HepG2 (cell line): ENCODE measurements at regions not wholly inside any gene's neighbourhood (a gene's known extent, or its start where the extent isn't known, plus 50 kb on each side); places are given as distances from the start of the nearest gene placed in this dataset.

Experiments used
- ATAC-seq: fragments of 200-7000 bp; cut with Tn5 transposase; 3 replicates; pipeline ENCODE4 v1.9.1; 2020; ENCODE audit warnings: mild to moderate bottlenecking, moderate library complexity
- BruUV-seq: library from RNA; stranded (reverse); fragments of 400-500 nt; replicated peaks from 2 replicates; lab custom pipeline; 2021; lab: Mats Ljungman, UMichigan
- CTCF ChIA-PET: fragments of 300-600 bp; formaldehyde crosslinking; extraction: SDS; loops from one replicate; lab custom pipeline; 2021; ENCODE audit warnings: low total read pairs, inconsistent platforms, low intra/inter-chr PET ratio; lab: Yijun Ruan, JAX
- POLR2A ChIA-PET: fragments of 350-600 bp; sonication (Branson Sonifier 250); formaldehyde crosslinking; loops from one replicate; lab custom pipeline; 2020; ENCODE audit warnings: antibody characterized with exemption, inconsistent platforms; lab: Yijun Ruan, JAX
- DNase-seq: peaks from one replicate; pipeline ENCODE4 v3.0.0-alpha.2; 2015; ENCODE audit warnings: low spot score
- FAIRE-seq: peaks from 3 replicates; lab custom pipeline; 2011; peaks lifted over from hg19 to GRCh38; lab: Jason Lieb, UNC
- H2AFZ ChIP-seq: one replicate; pipeline ENCODE4 v1.6.1; 2011; ENCODE audit warnings: low read length, inconsistent platforms
- H3K27ac ChIP-seq: fragments of 300-600 bp; 3 replicates; pipeline ENCODE4 v1.8.0; 2011; ENCODE audit warnings: mixed run types, mild to moderate bottlenecking, mixed read lengths, low read length, inconsistent platforms; ENCODE audit not compliant: insufficient read depth; ENCODE audit errors: extremely low read length
- H3K27me3 ChIP-seq, 2 experiments: fragments of 200-600 bp in 1 of 2; 2 replicates in 1 of 2; 3 replicates in 1 of 2; pipeline versions ENCODE4 v1.6.0 to v1.8.0; 2011; ENCODE audit warnings: low read length in 2 of 2, mild to moderate bottlenecking in 2 of 2, moderate library complexity in 2 of 2, inconsistent platforms in 1 of 2; ENCODE audit not compliant: insufficient read depth in 2 of 2, control insufficient read depth in 1 of 2
- H3K36me3 ChIP-seq, 2 experiments: fragments of 200-600 bp in 1 of 2; replicated peaks in 1 of 2; 2 replicates in 1 of 2; 3 replicates in 1 of 2; pipeline versions ENCODE4 v1.5.1 to v1.8.0; 2011; ENCODE audit warnings: low read length in 2 of 2, inconsistent platforms in 1 of 2; ENCODE audit not compliant: insufficient read depth in 2 of 2, control insufficient read depth in 1 of 2
- H3K4me1 ChIP-seq: 2 replicates; pipeline ENCODE4 v1.5.1; 2012; ENCODE audit warnings: low read length, inconsistent platforms; ENCODE audit not compliant: insufficient read depth
- H3K4me2 ChIP-seq: 2 replicates; pipeline ENCODE4 v1.6.0; 2011; ENCODE audit warnings: low read depth, low read length, inconsistent platforms
- H3K4me3 ChIP-seq, 3 experiments: fragments of 200-600 bp in 1 of 3; sonication (generic), shearing (Covaris generic) in 1 of 3; replicated peaks in 1 of 3; 2 replicates each; pipeline ENCODE4 v1.5.1; 2011 to 2016; ENCODE audit warnings: low read length in 3 of 3, inconsistent platforms in 2 of 3, low read depth in 2 of 3, mild to moderate bottlenecking in 2 of 3, control low read depth in 1 of 3, mixed read lengths in 1 of 3; ENCODE audit not compliant: insufficient read depth in 1 of 3
- H3K79me2 ChIP-seq: one replicate; pipeline ENCODE4 v1.6.1; 2011; ENCODE audit warnings: low read length, inconsistent platforms; ENCODE audit not compliant: insufficient read depth
- H3K9ac ChIP-seq: 2 replicates; pipeline ENCODE4 v1.6.0; 2011; ENCODE audit warnings: mild to moderate bottlenecking, low read depth, low read length, inconsistent platforms; ENCODE audit not compliant: insufficient read depth
- H3K9me3 ChIP-seq: 2 replicates; pipeline ENCODE4 v1.5.1; 2012; ENCODE audit warnings: mild to moderate bottlenecking, low read length
- H4K20me1 ChIP-seq: 2 replicates; pipeline ENCODE4 v1.6.0; 2011; ENCODE audit warnings: inconsistent platforms, mild to moderate bottlenecking, low read length, moderate library complexity; ENCODE audit not compliant: insufficient read depth
- FOXK2 ChIP-seq: fragments of 450-650 bp; IDR thresholded peaks from 2 replicates; pipeline ENCODE4 v1.6.1; 2016
- GATA4 ChIP-seq: sonication (generic); IDR thresholded peaks from 2 replicates; pipeline ENCODE4 v1.6.1; 2016; ENCODE audit warnings: antibody characterized with exemption, low read depth, borderline replicate concordance
- MIXL1 ChIP-seq: IDR thresholded peaks from 2 replicates; pipeline ENCODE4 v1.6.1; 2016
- TAF15 ChIP-seq: fragments of 200-400 bp; formaldehyde crosslinking; IDR thresholded peaks from one replicate; pipeline ENCODE4 v1.6.1; 2018; ENCODE audit warnings: mild to moderate bottlenecking, low read depth, low read length; ENCODE audit not compliant: poor library complexity, severe bottlenecking
- ZNF224 ChIP-seq: sonication (generic); formaldehyde crosslinking; IDR thresholded peaks from 2 replicates; pipeline ENCODE4 v1.5.0; 2020; ENCODE audit warnings: mild to moderate bottlenecking, missing genetic modification reagents
- ZNF446 ChIP-seq: sonication (generic); formaldehyde crosslinking; IDR thresholded peaks from 2 replicates; pipeline ENCODE4 v1.5.0; 2020; ENCODE audit warnings: mild to moderate bottlenecking, missing genetic modification reagents
- ZNF629 ChIP-seq: sonication (generic); formaldehyde crosslinking; conservative IDR thresholded peaks from 2 replicates; pipeline ENCODE4 v1.5.0; 2020; ENCODE audit warnings: missing genetic modification reagents
- ZNF660 ChIP-seq: sonication (generic); formaldehyde crosslinking; IDR thresholded peaks from 2 replicates; pipeline ENCODE4 v1.5.1; 2020; ENCODE audit warnings: mild to moderate bottlenecking, low read depth, missing genetic modification reagents, borderline replicate concordance
- WGBS: methylation state at CpG from one replicate; pipeline ENCODE4 v1.1.6; 2017; ENCODE audit warnings: low lambda C conversion rate; 5-methylcytosine and 5-hydroxymethylcytosine counted together
- in situ Hi-C: cut with HindIII; loops from 2 replicates; pipeline ENCODE4 v1.10.0; 2017; ENCODE audit warnings: low pct_unique_long_range_greater_than_20kb; ENCODE audit not compliant: extremely low pct_ligation_motif_present
- intact Hi-C: fragments of 100-400 bp; cut with micrococcal nuclease; formaldehyde crosslinking; loops from one replicate; pipeline ENCODE4 v1.10.0; 2022; ENCODE audit not compliant: unreplicated experiment
- TF ChIP-seq, protein P1 (sequence below): sonication (generic); formaldehyde crosslinking; IDR thresholded peaks from 2 replicates; pipeline ENCODE4 v1.5.0; 2020; ENCODE audit warnings: mild to moderate bottlenecking, missing genetic modification reagents, borderline replicate concordance
- TF ChIP-seq, protein P2 (sequence below): sonication (generic); formaldehyde crosslinking; IDR thresholded peaks from 2 replicates; pipeline ENCODE4 v1.4.0; 2020; ENCODE audit warnings: mild to moderate bottlenecking, missing genetic modification reagents

DNA sequence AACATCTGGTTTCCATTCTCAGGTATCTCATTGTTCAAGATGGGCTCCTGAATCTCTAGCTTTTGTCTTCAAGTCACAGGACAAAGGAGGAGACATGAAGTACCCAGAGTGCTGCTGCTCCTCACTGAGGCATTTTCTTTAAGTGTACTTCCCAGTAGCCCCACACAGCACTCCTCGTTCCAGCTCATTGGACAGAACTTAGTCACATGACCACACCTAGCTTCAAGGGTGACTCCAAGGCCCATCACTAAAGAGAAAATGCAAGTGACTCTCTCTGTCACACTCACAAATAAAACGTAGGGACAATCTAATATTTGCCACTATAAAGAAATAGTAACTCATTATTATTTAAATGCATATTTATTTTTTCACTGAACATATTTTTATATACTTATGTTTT is 58.3 kb upstream of the NEUROD6 start:
- FAIRE-seq = no peak
- in situ Hi-C loops = no loop called here

DNA sequence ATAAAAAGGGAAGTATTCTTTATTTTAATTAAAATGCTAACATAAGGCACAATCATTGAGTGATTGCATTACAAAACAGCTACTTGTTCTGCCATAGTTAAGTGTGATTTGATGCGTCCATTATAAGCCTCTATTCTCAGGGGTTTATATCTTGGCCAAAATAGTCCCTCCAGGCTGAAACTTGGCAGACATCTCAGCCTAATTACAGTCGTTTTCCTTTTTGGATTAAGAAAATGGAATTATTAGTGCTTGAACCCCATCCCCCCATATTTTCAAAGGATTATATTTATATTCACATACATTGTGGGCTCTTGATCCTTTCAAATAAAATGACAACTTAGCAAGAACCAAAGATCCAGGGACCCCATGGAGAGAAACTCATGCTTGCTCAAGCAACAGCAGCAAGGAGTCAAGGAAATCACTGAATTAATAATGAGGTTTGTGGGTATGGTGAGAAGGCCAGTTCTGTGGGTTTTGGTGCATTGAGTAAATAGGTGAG is 66.7 kb upstream of the NEUROD6 start:
- in situ Hi-C loops = no loop called here
- TF ChIP-seq, protein P1, sequence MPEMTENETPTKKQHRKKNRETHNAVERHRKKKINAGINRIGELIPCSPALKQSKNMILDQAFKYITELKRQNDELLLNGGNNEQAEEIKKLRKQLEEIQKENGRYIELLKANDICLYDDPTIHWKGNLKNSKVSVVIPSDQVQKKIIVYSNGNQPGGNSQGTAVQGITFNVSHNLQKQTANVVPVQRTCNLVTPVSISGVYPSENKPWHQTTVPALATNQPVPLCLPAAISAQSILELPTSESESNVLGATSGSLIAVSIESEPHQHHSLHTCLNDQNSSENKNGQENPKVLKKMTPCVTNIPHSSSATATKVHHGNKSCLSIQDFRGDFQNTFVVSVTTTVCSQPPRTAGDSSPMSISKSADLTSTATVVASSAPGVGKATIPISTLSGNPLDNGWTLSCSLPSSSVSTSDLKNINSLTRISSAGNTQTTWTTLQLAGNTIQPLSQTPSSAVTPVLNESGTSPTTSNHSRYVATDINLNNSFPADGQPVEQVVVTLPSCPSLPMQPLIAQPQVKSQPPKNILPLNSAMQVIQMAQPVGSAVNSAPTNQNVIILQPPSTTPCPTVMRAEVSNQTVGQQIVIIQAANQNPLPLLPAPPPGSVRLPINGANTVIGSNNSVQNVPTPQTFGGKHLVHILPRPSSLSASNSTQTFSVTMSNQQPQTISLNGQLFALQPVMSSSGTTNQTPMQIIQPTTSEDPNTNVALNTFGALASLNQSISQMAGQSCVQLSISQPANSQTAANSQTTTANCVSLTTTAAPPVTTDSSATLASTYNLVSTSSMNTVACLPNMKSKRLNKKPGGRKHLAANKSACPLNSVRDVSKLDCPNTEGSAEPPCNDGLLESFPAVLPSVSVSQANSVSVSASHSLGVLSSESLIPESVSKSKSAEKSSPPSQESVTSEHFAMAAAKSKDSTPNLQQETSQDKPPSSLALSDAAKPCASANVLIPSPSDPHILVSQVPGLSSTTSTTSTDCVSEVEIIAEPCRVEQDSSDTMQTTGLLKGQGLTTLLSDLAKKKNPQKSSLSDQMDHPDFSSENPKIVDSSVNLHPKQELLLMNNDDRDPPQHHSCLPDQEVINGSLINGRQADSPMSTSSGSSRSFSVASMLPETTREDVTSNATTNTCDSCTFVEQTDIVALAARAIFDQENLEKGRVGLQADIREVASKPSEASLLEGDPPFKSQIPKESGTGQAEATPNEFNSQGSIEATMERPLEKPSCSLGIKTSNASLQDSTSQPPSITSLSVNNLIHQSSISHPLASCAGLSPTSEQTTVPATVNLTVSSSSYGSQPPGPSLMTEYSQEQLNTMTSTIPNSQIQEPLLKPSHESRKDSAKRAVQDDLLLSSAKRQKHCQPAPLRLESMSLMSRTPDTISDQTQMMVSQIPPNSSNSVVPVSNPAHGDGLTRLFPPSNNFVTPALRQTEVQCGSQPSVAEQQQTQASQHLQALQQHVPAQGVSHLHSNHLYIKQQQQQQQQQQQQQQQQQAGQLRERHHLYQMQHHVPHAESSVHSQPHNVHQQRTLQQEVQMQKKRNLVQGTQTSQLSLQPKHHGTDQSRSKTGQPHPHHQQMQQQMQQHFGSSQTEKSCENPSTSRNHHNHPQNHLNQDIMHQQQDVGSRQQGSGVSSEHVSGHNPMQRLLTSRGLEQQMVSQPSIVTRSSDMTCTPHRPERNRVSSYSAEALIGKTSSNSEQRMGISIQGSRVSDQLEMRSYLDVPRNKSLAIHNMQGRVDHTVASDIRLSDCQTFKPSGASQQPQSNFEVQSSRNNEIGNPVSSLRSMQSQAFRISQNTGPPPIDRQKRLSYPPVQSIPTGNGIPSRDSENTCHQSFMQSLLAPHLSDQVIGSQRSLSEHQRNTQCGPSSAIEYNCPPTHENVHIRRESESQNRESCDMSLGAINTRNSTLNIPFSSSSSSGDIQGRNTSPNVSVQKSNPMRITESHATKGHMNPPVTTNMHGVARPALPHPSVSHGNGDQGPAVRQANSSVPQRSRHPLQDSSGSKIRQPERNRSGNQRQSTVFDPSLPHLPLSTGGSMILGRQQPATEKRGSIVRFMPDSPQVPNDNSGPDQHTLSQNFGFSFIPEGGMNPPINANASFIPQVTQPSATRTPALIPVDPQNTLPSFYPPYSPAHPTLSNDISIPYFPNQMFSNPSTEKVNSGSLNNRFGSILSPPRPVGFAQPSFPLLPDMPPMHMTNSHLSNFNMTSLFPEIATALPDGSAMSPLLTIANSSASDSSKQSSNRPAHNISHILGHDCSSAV (CRISPR knock-in tag) = no peak
- no TSS peak for BruUV-seq
- 3% methylated on average over 2 of the region's 2 CpGs for WGBS
- CTCF ChIA-PET = no interaction called here
- DNase-seq (no peak), FAIRE-seq (no peak), ATAC-seq (no peak)
- Histone ChIP-seq H2AFZ (no peak overlapping the region), H4K20me1 (no peaks in the 10 kb centered on the region), H3K9me3 (no peaks in the 10 kb centered on the region), H3K4me2 (no peak overlapping the region), H3K4me1 (no peaks in the 10 kb centered on the region), H3K4me3 (no peak overlapping the region), H3K79me2 (no peaks in the 10 kb centered on the region), H3K36me3 (no peaks in the 10 kb centered on the region), H3K27me3 (no peaks in the 10 kb centered on the region), H3K9ac (no peak overlapping the region), H3K27ac (no peak overlapping the region)
- intact Hi-C loops = no loop called here
- POLR2A ChIA-PET = no interaction called here

More for the DNA sequence above, 58.3 kb upstream of the NEUROD6 start:
- WGBS = 0% methylated on average over 2 of the region's 2 CpGs
- Histone ChIP-seq H3K4me2 (no peak overlapping the region), H4K20me1 (no peaks in the 10 kb centered on the region), H2AFZ (no peak overlapping the region), H3K4me1 (no peaks in the 10 kb centered on the region), H3K36me3 (no peaks in the 10 kb centered on the region), H3K4me3 (no peak overlapping the region), H3K27me3 (no peaks in the 10 kb centered on the region), H3K9me3 (no peaks in the 10 kb centered on the region), H3K27ac (no peak overlapping the region), H3K9ac (no peak overlapping the region), H3K79me2 (no peaks in the 10 kb centered on the region)
- no peak for DNase-seq
- ChIA-PET POLR2A (no interaction called here), CTCF (no interaction called here)
- no peak for TF ChIP-seq ZNF446 (CRISPR knock-in tag)
- TF ChIP-seq ZNF629 = no peak
- TF ChIP-seq FOXK2 = no peak
- TF ChIP-seq, protein P2, sequence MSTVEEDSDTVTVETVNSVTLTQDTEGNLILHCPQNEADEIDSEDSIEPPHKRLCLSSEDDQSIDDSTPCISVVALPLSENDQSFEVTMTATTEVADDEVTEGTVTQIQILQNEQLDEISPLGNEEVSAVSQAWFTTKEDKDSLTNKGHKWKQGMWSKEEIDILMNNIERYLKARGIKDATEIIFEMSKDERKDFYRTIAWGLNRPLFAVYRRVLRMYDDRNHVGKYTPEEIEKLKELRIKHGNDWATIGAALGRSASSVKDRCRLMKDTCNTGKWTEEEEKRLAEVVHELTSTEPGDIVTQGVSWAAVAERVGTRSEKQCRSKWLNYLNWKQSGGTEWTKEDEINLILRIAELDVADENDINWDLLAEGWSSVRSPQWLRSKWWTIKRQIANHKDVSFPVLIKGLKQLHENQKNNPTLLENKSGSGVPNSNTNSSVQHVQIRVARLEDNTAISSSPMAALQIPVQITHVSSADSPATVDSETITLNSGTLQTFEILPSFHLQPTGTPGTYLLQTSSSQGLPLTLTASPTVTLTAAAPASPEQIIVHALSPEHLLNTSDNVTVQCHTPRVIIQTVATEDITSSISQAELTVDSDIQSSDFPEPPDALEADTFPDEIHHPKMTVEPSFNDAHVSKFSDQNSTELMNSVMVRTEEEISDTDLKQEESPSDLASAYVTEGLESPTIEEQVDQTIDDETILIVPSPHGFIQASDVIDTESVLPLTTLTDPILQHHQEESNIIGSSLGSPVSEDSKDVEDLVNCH (CRISPR knock-in tag) = no peak
- no peak for TF ChIP-seq GATA4
- no peak for TF ChIP-seq ZNF224 (CRISPR knock-in tag)
- TF ChIP-seq MIXL1 (CRISPR knock-in tag) = no peak
- TF ChIP-seq ZNF660 = no peak
- no peak for TF ChIP-seq TAF15
- intact Hi-C loops = no loop called here
- ATAC-seq = no peak
- BruUV-seq = no TSS peak
